ENCODE measurements at regions not wholly inside any gene's neighbourhood (a gene's known extent, or its start where the extent isn't known, plus 50 kb on each side); places are given as distances from the start of the nearest gene placed in this dataset.

GRCh38 chr9:107970726-107971125 is 481.2 kb upstream of the KLF4 start:
- TF ChIP-seq POLR2A (IDR thresholded peaks at IDR 0.05), result no peak
- TF ChIP-seq CTCF (IDR thresholded peaks at IDR 0.05), result no peak

All from right lobe of liver (tissue), 4 donors.